Left renal cortex interstitium (tissue), 4 donors: ENCODE measurements at regions not wholly inside any gene's neighbourhood (a gene's known extent, or its start where the extent isn't known, plus 50 kb on each side); places are given as distances from the start of the nearest gene placed in this dataset.

Experiments used
- DNase-seq, 4 donors: peaks; one replicate each; pipeline ENCODE4 v3.0.0-alpha.2; 2013; ENCODE audit warnings: low read depth in 4 of 4, low spot score in 2 of 4, missing footprints in 1 of 4

DNA sequence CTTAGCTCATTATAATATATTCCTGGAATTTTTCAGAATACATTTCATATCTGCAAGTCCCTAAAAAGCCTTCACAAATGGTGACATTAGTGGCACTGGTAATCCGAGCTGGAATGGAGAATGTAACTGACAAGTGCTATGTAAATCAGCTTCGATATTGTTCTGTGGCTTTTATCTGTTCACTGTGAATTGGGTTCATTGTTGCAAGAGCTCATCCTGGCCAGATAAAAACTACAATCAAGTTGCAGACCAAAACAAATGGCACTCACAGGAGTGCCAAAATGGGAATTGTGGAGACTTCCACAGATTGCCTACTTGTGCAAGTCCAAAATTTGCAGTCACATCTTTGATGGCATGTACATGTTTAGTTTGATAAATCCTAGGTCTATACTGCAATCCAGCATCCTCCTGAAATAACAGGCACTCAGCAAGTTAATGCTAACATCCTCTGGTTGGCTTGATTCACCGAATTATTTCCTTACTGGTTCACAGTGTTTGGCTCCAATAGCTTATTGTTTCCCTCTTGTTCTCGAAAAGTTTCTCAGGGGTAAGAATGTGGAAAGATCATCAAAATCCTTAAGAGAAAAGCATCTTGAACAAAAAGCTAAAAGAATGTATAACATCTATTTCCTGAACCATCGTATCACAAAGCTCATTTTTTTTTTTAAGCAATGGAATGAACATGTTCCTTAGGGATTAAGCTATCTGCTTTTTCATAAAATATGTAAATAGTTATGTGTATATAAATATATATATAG, 904.9 kb downstream of the CENPC start:
- no peak for DNase-seq

GRCh38 chr4:66639361-66639760, 905.9 kb downstream of the CENPC start:
- no peak for DNase-seq

DNA sequence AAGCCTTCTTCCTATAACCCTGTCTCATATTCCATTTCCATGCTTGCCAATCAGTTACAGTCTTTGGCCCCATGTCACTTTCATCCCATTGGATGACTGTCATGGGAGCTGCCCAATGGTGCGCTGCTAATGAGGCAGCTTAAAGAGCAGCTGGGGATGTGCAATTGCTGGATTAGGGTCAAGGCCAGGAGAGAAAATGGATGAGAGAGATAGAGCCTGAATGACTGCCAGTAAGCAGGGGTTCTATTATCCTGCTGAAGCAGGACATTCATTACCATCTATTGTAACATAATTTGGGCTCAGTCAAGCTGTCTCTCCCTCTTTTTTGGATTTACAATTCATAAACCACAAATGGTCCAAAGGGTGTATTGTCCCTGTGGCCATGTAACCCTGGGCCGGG, 909.0 kb downstream of the CENPC start:
- no peak for DNase-seq

DNA sequence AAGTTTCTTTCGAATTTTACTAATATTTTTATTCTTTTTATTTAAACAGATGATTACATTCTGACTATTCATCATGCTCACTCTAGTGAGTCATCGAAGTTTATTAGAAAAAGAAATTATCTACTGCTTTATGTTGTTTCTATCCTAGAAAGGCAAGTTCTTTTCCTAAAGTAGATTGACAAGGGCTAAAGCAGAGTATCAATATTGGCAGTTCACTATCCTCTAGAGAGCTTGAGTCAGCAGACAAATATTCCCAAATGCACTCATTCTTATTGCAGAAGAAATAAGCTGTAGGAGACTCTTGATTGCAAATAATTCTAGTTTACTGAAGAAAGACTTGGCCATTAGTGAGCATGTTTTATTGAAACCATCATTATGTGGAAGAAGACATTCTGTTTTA, 911.8 kb downstream of the CENPC start:
- DNase-seq: no peak

- DNase-seq: no peak
These were observed 915.4 kb downstream of the CENPC start for GRCh38 chr4:66629927-66630326.

DNA sequence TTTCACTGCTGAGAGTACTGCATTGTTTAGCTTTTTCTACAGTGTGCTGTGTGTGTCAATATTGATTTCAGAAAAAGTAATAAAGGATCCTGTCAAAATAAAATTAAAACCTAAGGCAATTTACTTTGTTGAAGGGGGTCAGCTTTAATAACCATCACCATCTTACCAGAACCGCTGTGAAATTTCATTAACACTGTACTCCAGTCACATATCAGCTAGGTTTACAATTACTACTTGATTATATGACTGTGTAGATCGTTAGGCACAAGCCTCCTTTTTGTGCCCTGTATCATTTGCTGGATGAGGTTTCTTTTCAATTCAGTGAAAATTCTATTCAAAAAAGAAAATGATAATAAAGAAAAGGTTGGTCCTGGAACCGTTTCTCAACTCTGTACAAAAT, 917.2 kb downstream of the CENPC start:
- no peak for DNase-seq

- no peak for DNase-seq
These were observed 919.8 kb downstream of the CENPC start for GRCh38 chr4:66625480-66625879.

- DNase-seq: no peak
These were observed 931.7 kb downstream of the CENPC start for GRCh38 chr4:66613591-66613990.

DNA sequence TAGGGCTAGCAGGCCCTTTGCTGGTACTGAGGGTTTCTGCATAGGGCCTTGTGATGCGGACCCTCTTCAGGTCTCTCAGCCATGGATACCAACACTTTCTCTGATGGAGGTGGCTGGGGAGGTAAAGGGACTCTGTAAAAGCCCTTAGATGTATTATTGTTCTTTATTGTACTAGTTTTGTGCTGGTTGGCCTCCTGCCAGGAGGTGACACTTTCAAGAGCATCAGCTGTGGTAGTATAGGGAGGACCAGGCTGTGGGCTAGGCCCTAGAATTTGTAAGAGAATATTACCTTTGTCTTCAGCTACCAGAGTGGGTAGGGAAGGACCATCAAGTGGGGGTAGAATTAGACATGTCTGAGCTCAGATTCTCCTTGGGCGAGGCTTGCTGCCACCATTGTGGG, 936.3 kb downstream of the CENPC start:
- DNase-seq: no peak

GRCh38 chr4:66606908-66607307, 936.6 kb upstream of the EPHA5 start:
- DNase-seq: no peak

GRCh38 chr4:66606215-66606614, 935.9 kb upstream of the EPHA5 start:
- DNase-seq: no peak

DNA sequence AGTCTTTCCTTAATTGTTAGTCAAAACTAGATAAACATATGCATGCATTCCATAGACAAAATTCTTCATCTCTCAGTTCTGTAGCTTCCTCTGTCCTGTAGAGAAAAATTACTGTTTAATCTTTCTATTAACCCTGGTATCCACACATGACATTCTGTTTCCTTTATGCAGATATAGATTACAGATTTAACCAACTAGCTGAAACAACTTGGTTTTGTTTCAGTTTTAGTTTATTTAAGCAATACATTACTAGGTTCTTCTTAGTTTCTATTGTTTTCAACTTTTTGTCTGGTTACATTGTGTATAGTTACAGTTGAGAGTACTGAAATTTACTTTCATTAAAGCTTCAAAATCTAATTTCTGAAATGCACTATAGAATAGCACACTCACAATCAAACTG, 933.9 kb upstream of the EPHA5 start:
- no peak for DNase-seq

GRCh38 chr4:66602622-66603021, 932.3 kb upstream of the EPHA5 start:
- no peak for DNase-seq

GRCh38 chr4:66591968-66592367, 921.7 kb upstream of the EPHA5 start:
- DNase-seq: no peak

GRCh38 chr4:66590488-66591215, 920.4 kb upstream of the EPHA5 start:
- DNase-seq: no peak

DNA sequence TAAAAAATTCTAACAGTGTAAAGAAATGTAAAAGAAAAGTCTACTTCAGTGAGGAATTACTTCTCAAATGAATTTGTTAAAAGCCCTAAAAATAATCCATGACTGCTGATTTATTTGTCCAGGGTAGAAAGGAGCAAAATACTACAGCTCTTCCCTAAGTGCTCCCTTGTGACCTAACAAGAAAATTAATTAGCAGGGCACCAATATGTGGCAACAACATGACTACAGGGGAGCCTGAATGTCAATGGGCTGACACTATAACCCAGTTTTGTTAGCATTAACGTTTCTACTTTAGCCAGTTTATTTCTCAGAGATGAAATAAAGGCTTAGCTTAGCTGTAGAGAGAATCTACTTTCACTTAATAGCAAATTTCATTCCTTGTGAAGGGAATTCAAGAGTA, 918.9 kb upstream of the EPHA5 start:
- no peak for DNase-seq

DNA sequence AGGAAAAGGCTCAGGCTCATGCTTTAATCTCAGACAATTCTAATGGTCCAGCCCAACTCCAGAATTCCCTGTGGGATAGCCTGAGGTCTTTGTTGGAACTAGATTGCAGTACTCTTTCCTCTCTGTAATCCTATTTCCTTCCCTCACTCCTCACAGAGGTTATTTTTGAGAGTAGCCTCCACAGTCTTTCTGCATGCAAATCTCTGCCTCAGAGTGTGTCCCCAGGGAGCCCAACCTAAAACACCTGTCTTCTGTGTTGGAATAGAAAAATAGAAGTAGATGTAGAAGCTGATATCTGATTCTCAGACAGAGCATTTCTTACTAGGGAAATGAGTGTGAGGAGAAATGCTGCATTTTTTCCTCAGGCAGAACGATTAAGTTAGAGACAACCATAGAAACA, 915.5 kb upstream of the EPHA5 start:
- no peak for DNase-seq

DNA sequence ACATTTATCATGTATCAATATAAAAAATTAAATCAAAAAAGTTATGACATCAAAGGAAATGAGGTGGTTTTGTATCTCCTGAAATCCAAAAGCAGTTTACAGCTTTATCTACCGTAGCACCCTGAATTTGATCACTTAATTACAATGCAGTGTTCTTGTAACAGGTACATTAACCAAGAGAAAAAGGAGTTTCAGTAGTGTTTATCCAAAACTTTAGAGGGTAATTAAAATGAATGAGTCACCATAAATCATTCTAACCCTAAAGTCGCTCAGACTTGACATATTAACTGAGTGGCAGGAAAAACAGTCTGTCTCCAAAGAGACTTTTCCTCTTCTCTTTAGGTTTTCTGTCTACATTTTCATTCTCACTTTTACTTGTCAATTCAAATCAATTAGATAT, 907.6 kb upstream of the EPHA5 start:
- peak in 2 of 4 donors; percentile 10 to 16 for DNase-seq

GRCh38 chr4:66575008-66575696, 904.9 kb upstream of the EPHA5 start:
- no peak for DNase-seq

DNA sequence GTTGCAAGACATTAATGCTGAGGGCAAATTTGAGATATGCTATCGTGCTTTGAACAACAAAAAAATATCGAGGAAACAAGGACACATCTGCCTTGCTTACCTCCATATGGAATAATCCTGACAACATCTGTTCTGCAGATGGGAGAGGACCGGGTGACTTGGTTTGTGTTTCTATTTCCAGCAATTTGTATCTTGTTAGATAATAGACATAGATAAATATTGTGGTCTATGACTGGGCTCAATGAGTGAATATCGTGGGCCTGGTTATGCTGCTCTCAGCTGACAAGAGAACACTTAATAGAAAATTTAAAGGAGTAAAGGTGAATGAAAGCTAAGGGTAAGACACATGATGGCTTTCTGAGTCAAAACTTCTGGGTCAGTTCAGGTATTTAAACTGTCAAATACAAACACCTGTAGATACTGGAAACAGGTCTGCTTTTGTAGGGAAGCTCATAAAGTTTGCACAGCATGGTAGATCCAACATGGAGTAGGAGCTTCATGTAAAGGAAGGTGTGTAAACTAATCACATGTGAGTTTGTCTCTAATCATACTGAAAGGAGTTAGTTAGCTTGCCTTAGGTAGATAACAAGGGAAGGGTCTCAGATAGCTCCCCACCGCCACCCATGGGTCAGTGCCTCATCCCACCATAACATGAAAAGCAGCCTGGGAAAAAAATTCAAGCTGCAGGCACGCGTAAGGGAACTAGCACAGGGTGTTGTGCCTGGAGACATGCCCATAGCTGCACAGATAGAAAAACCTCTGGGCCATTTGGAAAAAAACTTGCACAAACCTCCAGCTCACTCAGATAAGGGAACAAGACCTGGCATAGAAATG, 904.1 kb upstream of the EPHA5 start:
- no peak for DNase-seq

DNA sequence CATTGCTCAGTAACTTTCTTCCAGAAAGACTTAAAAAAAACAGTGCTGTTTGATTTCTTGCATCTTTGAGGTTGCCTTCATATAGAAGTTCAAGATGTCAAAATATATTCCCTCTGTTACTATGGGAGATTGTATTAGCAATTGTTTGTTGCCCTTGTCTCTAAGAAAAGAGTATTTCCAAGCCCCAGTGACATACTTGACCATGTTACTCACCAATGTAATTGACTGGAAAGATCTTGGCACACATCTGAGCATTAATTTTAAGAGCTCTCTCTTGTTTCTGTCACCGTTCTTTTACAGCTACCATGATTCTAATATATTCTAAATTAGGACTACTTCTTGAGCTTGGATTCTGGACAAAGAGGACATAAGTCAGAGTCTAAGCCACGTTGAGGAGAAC, 902.7 kb upstream of the EPHA5 start:
- no peak for DNase-seq
